DOHH2 (cell line): ENCODE measurements at regions not wholly inside any gene's neighbourhood (a gene's known extent, or its start where the extent isn't known, plus 50 kb on each side); places are given as distances from the start of the nearest gene placed in this dataset.

Experiments
- H3F3A ChIP-seq: fragments of 200-600 bp; sonication (generic), shearing (Covaris generic); 2 replicates; pipeline ENCODE4 v1.6.0; 2016; ENCODE audit warnings: antibody characterized with exemption, mild to moderate bottlenecking; ENCODE audit not compliant: control insufficient read depth, insufficient read depth
- H3K27ac ChIP-seq: fragments of 200-600 bp; sonication (generic); 2 replicates; pipeline ENCODE4 v1.5.1; 2014; ENCODE audit warnings: low read depth, mild to moderate bottlenecking, low read length, moderate library complexity
- H3K27me3 ChIP-seq: fragments of 200-600 bp; sonication (generic); 2 replicates; pipeline ENCODE4 v1.6.1; 2014; ENCODE audit warnings: mild to moderate bottlenecking, low read length, mixed read lengths; ENCODE audit not compliant: control insufficient read depth
- H3K36me3 ChIP-seq: fragments of 200-600 bp; sonication (generic); 2 replicates; pipeline ENCODE4 v1.6.1; 2014; ENCODE audit warnings: mild to moderate bottlenecking, low read length, moderate library complexity, mixed read lengths; ENCODE audit not compliant: control insufficient read depth
- H3K4me1 ChIP-seq: fragments of 200-600 bp; sonication (generic); 2 replicates; pipeline ENCODE4 v1.6.1; 2014; ENCODE audit warnings: mild to moderate bottlenecking, low read length, mixed read lengths; ENCODE audit not compliant: control insufficient read depth
- H3K4me2 ChIP-seq: fragments of 200-600 bp; sonication (generic); 2 replicates; pipeline ENCODE4 v1.6.0; 2014; ENCODE audit warnings: mild to moderate bottlenecking, low read length, moderate library complexity
- H3K4me3 ChIP-seq: fragments of 200-600 bp; sonication (generic); 2 replicates; pipeline ENCODE4 v1.5.1; 2014; ENCODE audit warnings: mild to moderate bottlenecking, low read length, mixed read lengths
- H3K79me2 ChIP-seq: fragments of 200-600 bp; sonication (generic); 2 replicates; pipeline ENCODE4 v1.6.1; 2014; ENCODE audit warnings: mild to moderate bottlenecking, low read length, mixed read lengths; ENCODE audit not compliant: control insufficient read depth
- H3K9me2 ChIP-seq: fragments of 200-600 bp; sonication (generic); replicated peaks from 2 replicates; pipeline ENCODE4 v1.6.1; 2014; ENCODE audit warnings: mild to moderate bottlenecking, low read length, mixed read lengths; ENCODE audit not compliant: control insufficient read depth
- H3K9me3 ChIP-seq: fragments of 200-600 bp; sonication (generic); 2 replicates; pipeline ENCODE4 v1.6.1; 2014; ENCODE audit warnings: antibody characterized with exemption, low read length, mixed read lengths; ENCODE audit not compliant: control insufficient read depth, insufficient read depth
- H4K20me1 ChIP-seq: fragments of 200-600 bp; sonication (generic); 2 replicates; pipeline ENCODE4 v1.6.0; 2014; ENCODE audit warnings: low read depth, mild to moderate bottlenecking, antibody characterized with exemption, low read length, moderate library complexity; ENCODE audit not compliant: control insufficient read depth, insufficient read depth
- EZH2phosphoT487 ChIP-seq: fragments of 200-600 bp; sonication (generic); IDR thresholded peaks from 2 replicates; pipeline ENCODE4 v1.6.1; 2017; ENCODE audit warnings: borderline replicate concordance, mild to moderate bottlenecking, antibody characterized with exemption, low read length, moderate library complexity, mixed read lengths
- TF ChIP-seq, protein P1 (sequence below): fragments of 200-600 bp; sonication (generic); IDR thresholded peaks from one replicate; pipeline ENCODE4 v1.5.1; 2014; ENCODE audit warnings: antibody characterized with exemption, mild to moderate bottlenecking, low read depth, low read length; ENCODE audit not compliant: poor library complexity, severe bottlenecking

DNA sequence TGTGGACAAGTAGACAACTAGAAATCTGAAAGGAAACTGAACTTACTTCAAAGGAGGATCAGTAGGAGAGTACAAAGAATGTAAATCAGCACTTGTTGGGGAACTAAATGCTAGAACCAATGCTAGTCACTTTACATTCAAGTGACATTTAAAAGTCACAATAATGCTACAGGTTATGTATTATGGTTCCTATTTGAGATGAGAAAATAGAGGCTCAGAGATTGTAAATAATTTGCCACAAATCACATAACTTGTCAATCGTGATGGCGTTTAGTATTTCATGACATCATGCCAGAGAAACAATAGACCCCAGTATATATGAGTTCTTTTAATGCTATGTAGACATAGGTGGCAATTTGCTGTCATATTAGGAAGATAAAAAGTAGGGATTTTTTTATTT lies 467.8 kb upstream of the CBLB start:
- no peaks in the 10 kb centered on the region for H3K9me3 ChIP-seq
- H3K27me3 ChIP-seq: no peaks in the 10 kb centered on the region
- H3K4me3 ChIP-seq: no peak overlapping the region
- no peaks in the 10 kb centered on the region for H3K36me3 ChIP-seq
- no peaks in the 10 kb centered on the region for H4K20me1 ChIP-seq
- H3K27ac ChIP-seq: no peak overlapping the region
- H3K9me2 ChIP-seq: no peaks in the 10 kb centered on the region
- H3K4me1 ChIP-seq: no peaks in the 10 kb centered on the region
- H3K79me2 ChIP-seq: no peaks in the 10 kb centered on the region
- H3K4me2 ChIP-seq: no peak overlapping the region
- TF ChIP-seq, protein P1, sequence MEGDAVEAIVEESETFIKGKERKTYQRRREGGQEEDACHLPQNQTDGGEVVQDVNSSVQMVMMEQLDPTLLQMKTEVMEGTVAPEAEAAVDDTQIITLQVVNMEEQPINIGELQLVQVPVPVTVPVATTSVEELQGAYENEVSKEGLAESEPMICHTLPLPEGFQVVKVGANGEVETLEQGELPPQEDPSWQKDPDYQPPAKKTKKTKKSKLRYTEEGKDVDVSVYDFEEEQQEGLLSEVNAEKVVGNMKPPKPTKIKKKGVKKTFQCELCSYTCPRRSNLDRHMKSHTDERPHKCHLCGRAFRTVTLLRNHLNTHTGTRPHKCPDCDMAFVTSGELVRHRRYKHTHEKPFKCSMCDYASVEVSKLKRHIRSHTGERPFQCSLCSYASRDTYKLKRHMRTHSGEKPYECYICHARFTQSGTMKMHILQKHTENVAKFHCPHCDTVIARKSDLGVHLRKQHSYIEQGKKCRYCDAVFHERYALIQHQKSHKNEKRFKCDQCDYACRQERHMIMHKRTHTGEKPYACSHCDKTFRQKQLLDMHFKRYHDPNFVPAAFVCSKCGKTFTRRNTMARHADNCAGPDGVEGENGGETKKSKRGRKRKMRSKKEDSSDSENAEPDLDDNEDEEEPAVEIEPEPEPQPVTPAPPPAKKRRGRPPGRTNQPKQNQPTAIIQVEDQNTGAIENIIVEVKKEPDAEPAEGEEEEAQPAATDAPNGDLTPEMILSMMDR: no peak
- TF ChIP-seq EZH2phosphoT487: no peak
- no peaks in the 10 kb centered on the region for H3F3A ChIP-seq

DNA sequence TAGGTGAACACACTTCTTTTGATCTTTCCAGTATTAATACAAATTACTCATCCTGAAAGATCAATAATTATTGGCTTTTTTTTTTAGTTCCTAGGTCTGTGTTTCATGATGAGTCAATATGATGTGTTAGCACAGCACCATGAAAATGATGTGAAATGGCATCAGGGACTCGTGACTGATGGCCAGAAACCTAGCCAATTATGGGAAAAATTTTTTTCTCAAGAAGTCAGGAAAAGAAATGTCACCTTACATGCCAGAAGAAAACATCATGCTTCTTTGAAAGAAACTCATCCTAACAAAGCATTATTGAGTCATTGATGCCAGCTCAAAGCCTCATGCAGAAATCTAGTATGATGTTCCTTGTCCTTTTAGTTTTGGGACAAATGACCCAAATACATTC lies 468.3 kb upstream of the CBLB start:
- Histone ChIP-seq H3K9me3 (no peaks in the 10 kb centered on the region), H3K4me3 (no peak overlapping the region), H3F3A (no peaks in the 10 kb centered on the region), H3K79me2 (no peaks in the 10 kb centered on the region), H3K4me1 (no peaks in the 10 kb centered on the region), H3K36me3 (no peaks in the 10 kb centered on the region), H3K27me3 (no peaks in the 10 kb centered on the region), H3K4me2 (no peak overlapping the region), H3K9me2 (no peaks in the 10 kb centered on the region), H3K27ac (no peak overlapping the region), H4K20me1 (no peaks in the 10 kb centered on the region)
- no peak for TF ChIP-seq EZH2phosphoT487
- TF ChIP-seq, protein P1: no peak

DNA sequence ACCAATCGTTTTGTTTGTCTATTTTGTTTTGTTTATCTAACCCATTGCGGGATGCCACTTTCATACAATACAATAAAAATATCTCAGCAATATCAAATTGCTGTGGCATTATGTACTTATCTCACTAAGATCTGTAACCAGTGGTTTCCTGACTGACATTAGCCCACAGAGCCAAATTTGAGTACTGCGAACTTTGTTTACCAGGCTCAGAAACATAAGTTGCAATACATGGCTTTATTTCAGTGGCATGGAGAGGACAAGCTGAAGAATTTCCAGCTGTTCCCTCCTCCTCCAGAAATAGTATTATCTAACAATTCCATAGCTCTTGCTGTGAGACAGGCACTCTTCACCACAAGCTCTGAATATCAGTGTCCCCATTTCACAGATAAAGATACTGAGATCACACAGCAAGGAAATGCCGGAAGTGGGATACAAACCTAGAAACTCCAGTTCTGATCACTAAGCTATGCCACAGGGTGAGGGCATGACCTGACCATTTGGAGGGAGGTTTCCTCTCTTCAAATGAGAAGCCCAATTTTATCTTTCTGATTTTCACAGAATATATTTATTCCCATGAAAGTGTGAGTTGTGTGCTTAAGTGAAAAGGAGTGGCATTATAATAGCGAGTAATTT lies 469.9 kb upstream of the CBLB start:
- TF ChIP-seq, protein P1: no peak
- TF ChIP-seq EZH2phosphoT487: no peak
- Histone ChIP-seq H3K4me2 (no peak overlapping the region), H3K79me2 (no peaks in the 10 kb centered on the region), H3K9me2 (no peaks in the 10 kb centered on the region), H3K27me3 (no peaks in the 10 kb centered on the region), H3K4me3 (no peak overlapping the region), H4K20me1 (no peaks in the 10 kb centered on the region), H3K9me3 (no peaks in the 10 kb centered on the region), H3K27ac (no peak overlapping the region), H3K4me1 (no peaks in the 10 kb centered on the region), H3F3A (no peaks in the 10 kb centered on the region), H3K36me3 (no peaks in the 10 kb centered on the region)

DNA sequence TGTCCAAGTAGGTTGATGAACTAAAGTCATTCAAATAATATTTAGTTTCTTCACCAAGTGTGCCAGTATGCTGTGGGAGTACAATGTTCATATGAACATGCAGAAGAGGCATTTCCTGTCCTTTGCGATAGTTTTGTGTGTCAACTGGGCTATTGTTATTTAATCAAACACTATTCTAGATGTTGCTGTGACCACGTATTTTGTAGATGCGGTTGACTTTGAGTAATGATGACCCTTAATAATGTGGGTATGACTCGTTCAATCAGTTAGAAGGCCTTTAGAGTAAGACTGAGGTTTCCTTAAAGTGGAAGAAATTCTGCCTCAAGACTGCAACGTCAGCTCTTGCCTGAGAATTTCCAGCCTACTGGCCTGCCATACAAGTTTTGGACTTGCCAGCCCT lies 470.7 kb upstream of the CBLB start:
- TF ChIP-seq, protein P1: no peak
- no peak for TF ChIP-seq EZH2phosphoT487
- no peaks in the 10 kb centered on the region for H3K9me2 ChIP-seq
- H3F3A ChIP-seq: no peaks in the 10 kb centered on the region
- no peaks in the 10 kb centered on the region for H3K9me3 ChIP-seq
- H4K20me1 ChIP-seq: no peaks in the 10 kb centered on the region
- H3K27ac ChIP-seq: no peak overlapping the region
- no peak overlapping the region for H3K4me3 ChIP-seq
- no peaks in the 10 kb centered on the region for H3K4me1 ChIP-seq
- H3K4me2 ChIP-seq: no peak overlapping the region
- H3K79me2 ChIP-seq: no peaks in the 10 kb centered on the region
- no peaks in the 10 kb centered on the region for H3K27me3 ChIP-seq
- H3K36me3 ChIP-seq: no peaks in the 10 kb centered on the region
